Astrocyte (in vitro differentiated cells and primary cell): ENCODE measurements at regions not wholly inside any gene's neighbourhood (a gene's known extent, or its start where the extent isn't known, plus 50 kb on each side); places are given as distances from the start of the nearest gene placed in this dataset.

Experiments
- DNase-seq: peaks from one replicate; pipeline ENCODE4 v3.0.0-alpha.2; 2010; ENCODE audit warnings: low read depth
- FAIRE-seq: peaks from 2 replicates; lab custom pipeline; 2011; peaks lifted over from hg19 to GRCh38; lab: Jason Lieb, UNC
- H2AFZ ChIP-seq: 2 replicates; pipeline ENCODE4 v1.6.0; 2012; ENCODE audit warnings: low read depth, low read length, inconsistent platforms
- H3K27ac ChIP-seq: 2 replicates; pipeline ENCODE4 v1.5.1; 2011; ENCODE audit warnings: low read depth, low read length, inconsistent platforms
- H3K27me3 ChIP-seq: 2 replicates; pipeline ENCODE4 v1.6.0; 2011; ENCODE audit warnings: low read length, inconsistent platforms; ENCODE audit not compliant: insufficient read depth
- H3K36me3 ChIP-seq: 2 replicates; pipeline ENCODE4 v1.5.1; 2011; ENCODE audit warnings: low read length, inconsistent platforms; ENCODE audit not compliant: insufficient read depth
- H3K4me1 ChIP-seq: 2 replicates; pipeline ENCODE4 v1.5.1; 2011; ENCODE audit warnings: low read length, inconsistent platforms; ENCODE audit not compliant: insufficient read depth
- H3K4me2 ChIP-seq: 2 replicates; pipeline ENCODE4 v1.6.0; 2012; ENCODE audit warnings: low read length, inconsistent platforms
- H3K4me3 ChIP-seq: 2 replicates; pipeline ENCODE4 v1.5.1; 2011; ENCODE audit warnings: low read depth, mild to moderate bottlenecking, low read length, inconsistent platforms; ENCODE audit not compliant: insufficient read depth
- H3K79me2 ChIP-seq: 2 replicates; pipeline ENCODE4 v1.6.0; 2012; ENCODE audit warnings: mild to moderate bottlenecking, low read length, inconsistent platforms; ENCODE audit not compliant: insufficient read depth
- H3K9ac ChIP-seq: 2 replicates; pipeline ENCODE4 v1.6.0; 2012; ENCODE audit warnings: mild to moderate bottlenecking, low read length, inconsistent platforms
- H3K9me3 ChIP-seq: 2 replicates; pipeline ENCODE4 v1.5.1; 2012; ENCODE audit warnings: low read depth, mild to moderate bottlenecking, low read length, inconsistent platforms; ENCODE audit not compliant: insufficient read depth
- H4K20me1 ChIP-seq: 2 replicates; pipeline ENCODE4 v1.6.0; 2012; ENCODE audit warnings: low read length, inconsistent platforms; ENCODE audit not compliant: insufficient read depth
- H3K27ac Mint-ChIP-seq: one replicate; pipeline ENCODE4 v1.8.0; 2021; ENCODE audit warnings: mild to moderate bottlenecking, mixed read lengths; ENCODE audit not compliant: unreplicated experiment
- H3K27me3 Mint-ChIP-seq: one replicate; pipeline ENCODE4 v1.8.0; 2021; ENCODE audit warnings: low read depth, mixed read lengths; ENCODE audit not compliant: unreplicated experiment
- H3K36me3 Mint-ChIP-seq: one replicate; pipeline ENCODE4 v1.8.0; 2021; ENCODE audit warnings: low read depth, mixed read lengths; ENCODE audit not compliant: unreplicated experiment
- H3K4me1 Mint-ChIP-seq: one replicate; pipeline ENCODE4 v1.8.0; 2021; ENCODE audit warnings: low read depth, mixed read lengths; ENCODE audit not compliant: unreplicated experiment
- H3K4me3 Mint-ChIP-seq: one replicate; pipeline ENCODE4 v1.8.0; 2021; ENCODE audit warnings: mild to moderate bottlenecking, moderate library complexity, mixed read lengths; ENCODE audit not compliant: unreplicated experiment
- H3K9me3 Mint-ChIP-seq: one replicate; pipeline ENCODE4 v1.8.0; 2021; ENCODE audit warnings: mild to moderate bottlenecking, mixed read lengths; ENCODE audit not compliant: unreplicated experiment
- EZH2 ChIP-seq: IDR thresholded peaks from 2 replicates; pipeline ENCODE4 v1.6.1; 2012; ENCODE audit warnings: mild to moderate bottlenecking, low read length, inconsistent platforms; ENCODE audit not compliant: insufficient read depth
- TF ChIP-seq, protein P1 (sequence below): IDR thresholded peaks from 2 replicates; pipeline ENCODE4 v1.5.1; 2011; ENCODE audit warnings: low read depth, mild to moderate bottlenecking, inconsistent platforms, low read length, moderate library complexity; ENCODE audit not compliant: insufficient read depth

DNA sequence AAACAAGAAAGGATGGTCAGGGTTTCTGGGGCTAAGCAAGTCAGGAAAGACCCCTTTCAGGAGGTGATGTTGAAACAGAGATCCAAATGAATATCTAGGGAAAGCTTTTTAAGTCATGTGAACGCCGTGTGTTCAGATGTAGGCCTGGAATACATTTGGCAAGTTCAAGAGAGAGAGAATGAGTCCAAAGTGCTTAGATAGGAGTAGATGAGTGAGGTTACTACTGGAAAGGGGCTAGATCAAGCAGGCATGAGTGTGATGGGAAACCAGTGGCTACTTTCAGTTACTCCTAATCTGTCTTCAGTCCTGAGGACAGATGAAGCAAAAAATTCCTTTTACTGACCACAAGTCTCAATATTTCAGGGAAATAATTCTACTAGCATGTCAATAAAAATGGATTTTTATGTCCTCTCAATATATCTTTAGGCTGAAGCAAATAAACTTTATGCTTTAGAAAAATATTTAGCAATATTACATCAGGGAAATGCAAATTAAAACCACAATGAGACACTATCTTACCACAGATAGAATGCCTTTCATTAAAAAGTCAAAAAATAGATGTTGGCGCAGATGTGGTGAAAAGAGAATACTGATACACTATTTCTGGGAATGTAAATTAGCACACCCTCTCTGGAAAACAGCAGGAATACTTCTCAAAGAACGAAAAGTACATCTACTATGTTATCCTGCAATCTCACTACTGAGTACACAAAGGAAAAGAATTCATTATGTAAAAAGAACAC, 1085.0 kb upstream of the TENM4 start:
- no peak overlapping the region for H2AFZ ChIP-seq
- H3K9me3 Mint-ChIP-seq = no peaks in the 10 kb centered on the region
- H3K4me1 Mint-ChIP-seq = no peaks in the 10 kb centered on the region
- H4K20me1 ChIP-seq = no peaks in the 10 kb centered on the region
- H3K27me3 ChIP-seq = no peaks in the 10 kb centered on the region
- H3K4me2 ChIP-seq = no peak overlapping the region
- H3K9me3 ChIP-seq = no peaks in the 10 kb centered on the region
- H3K27ac Mint-ChIP-seq = no peak overlapping the region
- H3K4me3 ChIP-seq = no peak overlapping the region
- H3K79me2 ChIP-seq = no peaks in the 10 kb centered on the region
- H3K4me1 ChIP-seq = no peaks in the 10 kb centered on the region
- FAIRE-seq = no peak
- DNase-seq = no peak
- no peaks in the 10 kb centered on the region for H3K36me3 Mint-ChIP-seq
- TF ChIP-seq, protein P1, sequence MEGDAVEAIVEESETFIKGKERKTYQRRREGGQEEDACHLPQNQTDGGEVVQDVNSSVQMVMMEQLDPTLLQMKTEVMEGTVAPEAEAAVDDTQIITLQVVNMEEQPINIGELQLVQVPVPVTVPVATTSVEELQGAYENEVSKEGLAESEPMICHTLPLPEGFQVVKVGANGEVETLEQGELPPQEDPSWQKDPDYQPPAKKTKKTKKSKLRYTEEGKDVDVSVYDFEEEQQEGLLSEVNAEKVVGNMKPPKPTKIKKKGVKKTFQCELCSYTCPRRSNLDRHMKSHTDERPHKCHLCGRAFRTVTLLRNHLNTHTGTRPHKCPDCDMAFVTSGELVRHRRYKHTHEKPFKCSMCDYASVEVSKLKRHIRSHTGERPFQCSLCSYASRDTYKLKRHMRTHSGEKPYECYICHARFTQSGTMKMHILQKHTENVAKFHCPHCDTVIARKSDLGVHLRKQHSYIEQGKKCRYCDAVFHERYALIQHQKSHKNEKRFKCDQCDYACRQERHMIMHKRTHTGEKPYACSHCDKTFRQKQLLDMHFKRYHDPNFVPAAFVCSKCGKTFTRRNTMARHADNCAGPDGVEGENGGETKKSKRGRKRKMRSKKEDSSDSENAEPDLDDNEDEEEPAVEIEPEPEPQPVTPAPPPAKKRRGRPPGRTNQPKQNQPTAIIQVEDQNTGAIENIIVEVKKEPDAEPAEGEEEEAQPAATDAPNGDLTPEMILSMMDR = no peak
- TF ChIP-seq EZH2 = no peak
- no peak overlapping the region for H3K4me3 Mint-ChIP-seq
- H3K9ac ChIP-seq = no peak overlapping the region
- no peaks in the 10 kb centered on the region for H3K27me3 Mint-ChIP-seq
- H3K27ac ChIP-seq = no peak overlapping the region
- H3K36me3 ChIP-seq = no peaks in the 10 kb centered on the region

DNA sequence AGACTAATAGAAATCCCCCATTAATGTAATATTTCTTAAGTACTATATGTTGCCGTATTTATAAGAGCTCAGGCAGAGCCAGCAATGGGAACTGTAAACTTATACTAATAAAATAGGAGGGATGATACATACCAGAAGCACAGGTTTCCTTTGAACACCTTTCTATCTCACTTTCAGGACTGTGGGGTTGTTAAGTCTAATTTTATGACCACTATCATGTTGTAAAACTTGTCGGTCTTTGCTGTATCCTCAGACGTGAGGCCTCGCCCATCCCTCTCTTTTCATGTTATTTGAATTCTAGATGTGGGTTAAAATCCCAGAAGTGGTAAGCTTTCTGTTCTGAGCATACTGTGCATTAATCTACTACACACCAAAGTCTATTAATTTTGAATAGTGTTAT, 1083.5 kb upstream of the TENM4 start:
- H3K79me2 ChIP-seq = no peaks in the 10 kb centered on the region
- H3K4me3 ChIP-seq = no peak overlapping the region
- H4K20me1 ChIP-seq = no peaks in the 10 kb centered on the region
- no peaks in the 10 kb centered on the region for H3K9me3 ChIP-seq
- no peak overlapping the region for H3K27ac ChIP-seq
- H3K4me1 ChIP-seq = no peaks in the 10 kb centered on the region
- peaks cover 9% of the 10 kb centered on the region for H3K4me1 Mint-ChIP-seq
- no peaks in the 10 kb centered on the region for H3K27me3 Mint-ChIP-seq
- no peak for TF ChIP-seq EZH2
- TF ChIP-seq, protein P1 = no peak
- no peaks in the 10 kb centered on the region for H3K9me3 Mint-ChIP-seq
- H3K4me3 Mint-ChIP-seq = no peak overlapping the region
- no peaks in the 10 kb centered on the region for H3K36me3 ChIP-seq
- no peaks in the 10 kb centered on the region for H3K36me3 Mint-ChIP-seq
- H3K27ac Mint-ChIP-seq = no peak overlapping the region
- FAIRE-seq (no peak), DNase-seq (no peak)
- no peak overlapping the region for H3K9ac ChIP-seq
- H3K4me2 ChIP-seq = no peak overlapping the region
- H3K27me3 ChIP-seq = no peaks in the 10 kb centered on the region
- H2AFZ ChIP-seq = no peak overlapping the region

DNA sequence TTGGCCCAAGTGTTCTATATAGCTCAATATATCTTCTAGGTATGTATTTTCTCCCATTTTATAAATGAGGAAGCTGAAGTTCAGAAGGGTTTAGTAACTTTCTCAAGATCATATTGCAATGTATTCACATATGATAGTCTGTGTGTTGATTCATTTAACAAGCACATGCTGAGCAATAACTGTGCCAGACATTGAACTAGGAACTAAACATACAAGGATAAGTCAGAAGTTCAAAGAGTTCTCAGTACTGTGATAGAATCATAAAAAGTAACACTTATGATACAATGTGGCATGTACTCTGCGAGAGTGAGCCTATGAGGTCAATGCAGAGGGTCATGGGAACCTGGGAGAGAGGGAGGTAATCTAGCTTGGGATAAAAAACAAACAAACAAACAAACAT, 1082.2 kb upstream of the TENM4 start:
- no peak overlapping the region for H3K4me2 ChIP-seq
- no peak overlapping the region for H3K27ac ChIP-seq
- Mint-ChIP-seq H3K36me3 (no peaks in the 10 kb centered on the region), H3K9me3 (no peaks in the 10 kb centered on the region), H3K27me3 (no peaks in the 10 kb centered on the region), H3K27ac (no peak overlapping the region), H3K4me1 (peaks cover 9% of the 10 kb centered on the region), H3K4me3 (no peak overlapping the region)
- no peaks in the 10 kb centered on the region for H3K36me3 ChIP-seq
- H3K4me3 ChIP-seq = no peak overlapping the region
- no peaks in the 10 kb centered on the region for H3K27me3 ChIP-seq
- no peaks in the 10 kb centered on the region for H3K79me2 ChIP-seq
- FAIRE-seq = no peak
- no peaks in the 10 kb centered on the region for H3K4me1 ChIP-seq
- H4K20me1 ChIP-seq = no peaks in the 10 kb centered on the region
- no peak overlapping the region for H3K9ac ChIP-seq
- TF ChIP-seq, protein P1 = no peak
- no peak for TF ChIP-seq EZH2
- no peaks in the 10 kb centered on the region for H3K9me3 ChIP-seq
- no peak overlapping the region for H2AFZ ChIP-seq
- DNase-seq = no peak
